Stomach (tissue), 8 donors: ENCODE measurements at regions not wholly inside any gene's neighbourhood (a gene's known extent, or its start where the extent isn't known, plus 50 kb on each side); places are given as distances from the start of the nearest gene placed in this dataset.

ENCODE experiments used
- DNase-seq, 2 donors: peaks; one replicate each; pipeline versions ENCODE4 v3.0.0 to v3.0.0-alpha.2; 2013 to 2019
- H3K27ac ChIP-seq, 5 donors: fragments of 200-600 bp in 4 of 5; sonication (generic) in 4 of 5; one replicate each; pipeline ENCODE4 v1.5.1; 2013 to 2019; ENCODE audit warnings: mild to moderate bottlenecking in 1 of 5, moderate library complexity in 1 of 5
- H3K27me3 ChIP-seq, 3 donors: fragments of 200-600 bp; sonication (generic); one replicate each; pipeline ENCODE4 v1.5.1; 2017 to 2019; ENCODE audit warnings: mixed run types in 1 of 3
- H3K36me3 ChIP-seq, 4 donors: fragments of 200-600 bp; sonication (generic); 1 replicate in 3 of 4; 2 replicates in 1 of 4; pipeline ENCODE4 v1.5.1; 2016 to 2019
- H3K4me1 ChIP-seq, 4 donors: fragments of 200-600 bp; sonication (generic); one replicate each; pipeline ENCODE4 v1.5.1; 2016 to 2019
- H3K4me3 ChIP-seq, 4 donors: fragments of 200-600 bp; sonication (generic) in 3 of 4; one replicate each; pipeline ENCODE4 v1.5.1; 2016 to 2019; ENCODE audit warnings: mild to moderate bottlenecking in 1 of 4
- H3K9me3 ChIP-seq, 4 donors: fragments of 200-600 bp; sonication (generic); one replicate each; pipeline ENCODE4 v1.5.1; 2016 to 2019
- EP300 ChIP-seq: sonication (generic); formaldehyde crosslinking; IDR thresholded peaks from one replicate; pipeline ENCODE4 v1.6.1; 2017; ENCODE audit warnings: antibody characterized with exemption
- POLR2A ChIP-seq, 4 donors: fragments of 450-650 bp; IDR thresholded peaks; one replicate each; pipeline ENCODE4 v1.6.1; 2016; ENCODE audit warnings: antibody characterized with exemption in 4 of 4, control low read depth in 2 of 4, mild to moderate bottlenecking in 1 of 4, moderate library complexity in 1 of 4
- POLR2AphosphoS5 ChIP-seq, 3 donors: sonication (generic); formaldehyde crosslinking; IDR thresholded peaks; one replicate each; pipeline ENCODE4 v1.6.1; 2016; ENCODE audit warnings: antibody characterized with exemption in 3 of 3
- WGBS, 5 donors: extraction: QIAGEN DNeasy Blood & Tissue Kit in 3 of 5; methylation state at CpG; one replicate each; pipeline versions ENCODE4 v1.1.5 to v1.1.7; 2013 to 2018; 5-methylcytosine and 5-hydroxymethylcytosine counted together
- intact Hi-C: fragments of 100-400 bp; cut with DNase I; formaldehyde crosslinking; loops from one replicate; pipeline ENCODE4 v1.15.1; 2023; ENCODE audit warnings: low total_unique reads
- TF ChIP-seq, protein P1 (sequence below), 7 experiments: fragments of 450-650 bp in 4 of 7; fragments of 200-600 bp in 3 of 7; sonication (generic) in 3 of 7; IDR thresholded peaks; one replicate each; pipeline ENCODE4 v1.5.1; 2016 to 2019; ENCODE audit warnings: antibody characterized with exemption in 7 of 7, control low read depth in 2 of 7, mild to moderate bottlenecking in 1 of 7
- donor health status: healthy with polysubstance abuse.
- donor health status: Bipolar disorder and iron deficiency.
- donor health status: healthy.

DNA sequence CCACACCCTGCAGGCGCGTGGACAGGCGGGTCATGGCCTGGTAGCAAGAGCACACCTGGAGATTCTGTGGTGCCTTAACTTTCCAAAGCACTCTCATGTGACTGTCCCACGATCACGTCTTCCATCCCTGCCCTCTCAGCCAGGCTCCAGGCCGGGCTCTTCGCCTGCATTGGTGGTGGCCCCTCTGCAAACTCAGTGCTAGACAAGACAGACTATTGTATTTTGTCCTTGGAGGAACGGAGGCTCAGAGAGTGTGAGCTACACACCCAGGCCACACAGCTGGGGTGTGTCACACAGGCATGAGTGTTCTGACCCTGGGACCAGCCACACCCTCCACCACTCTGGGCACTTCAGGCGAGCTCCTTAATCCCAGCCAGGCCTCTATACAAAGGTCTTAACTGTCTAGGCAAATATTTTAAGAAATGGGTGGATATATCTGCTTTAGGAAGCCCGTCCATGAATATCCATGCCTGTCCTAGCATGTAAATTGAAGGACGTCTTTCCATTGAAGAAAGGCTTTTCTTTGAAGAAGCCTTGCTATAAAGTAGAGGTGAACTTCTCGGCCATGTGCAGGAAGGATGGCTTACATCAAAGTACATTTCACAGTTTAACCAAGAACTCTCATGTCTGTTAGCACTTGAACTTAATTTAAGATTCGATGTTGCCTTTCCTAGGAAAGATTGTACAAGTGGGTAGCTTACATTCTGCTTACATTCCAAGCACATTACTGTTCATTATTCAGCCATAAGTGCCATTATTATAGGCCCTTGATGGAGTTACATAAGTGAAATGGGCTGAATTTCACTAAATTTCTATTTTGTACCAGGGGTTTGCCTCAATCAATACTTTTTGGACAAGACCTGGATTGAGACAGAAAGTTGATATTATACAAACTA is 263.9 kb downstream of the DLL1 start:
- Histone ChIP-seq H3K9me3 (no peaks in the 10 kb centered on the region), H3K27me3 (peaks cover 0 to 16% (median 8%) of the 10 kb centered on the region in 3 donors), H3K27ac (peak overlapping the region in 3 of 5 donors; percentile 53 to 75 (median 53)), H3K4me1 (peaks cover 19 to 75% (median 44%) of the 10 kb centered on the region in 4 donors), H3K36me3 (no peaks in the 10 kb centered on the region), H3K4me3 (no peak overlapping the region)
- 51 to 81% (median 61%) methylated on average over 11 to 13 of the region's 13 CpGs for WGBS, 5 donors
- TF ChIP-seq EP300 (no peak), POLR2A (IDR thresholded peaks at IDR 0.05) (no peak), POLR2AphosphoS5 (IDR thresholded peaks at IDR 0.05) (no peak)
- TF ChIP-seq, protein P1, sequence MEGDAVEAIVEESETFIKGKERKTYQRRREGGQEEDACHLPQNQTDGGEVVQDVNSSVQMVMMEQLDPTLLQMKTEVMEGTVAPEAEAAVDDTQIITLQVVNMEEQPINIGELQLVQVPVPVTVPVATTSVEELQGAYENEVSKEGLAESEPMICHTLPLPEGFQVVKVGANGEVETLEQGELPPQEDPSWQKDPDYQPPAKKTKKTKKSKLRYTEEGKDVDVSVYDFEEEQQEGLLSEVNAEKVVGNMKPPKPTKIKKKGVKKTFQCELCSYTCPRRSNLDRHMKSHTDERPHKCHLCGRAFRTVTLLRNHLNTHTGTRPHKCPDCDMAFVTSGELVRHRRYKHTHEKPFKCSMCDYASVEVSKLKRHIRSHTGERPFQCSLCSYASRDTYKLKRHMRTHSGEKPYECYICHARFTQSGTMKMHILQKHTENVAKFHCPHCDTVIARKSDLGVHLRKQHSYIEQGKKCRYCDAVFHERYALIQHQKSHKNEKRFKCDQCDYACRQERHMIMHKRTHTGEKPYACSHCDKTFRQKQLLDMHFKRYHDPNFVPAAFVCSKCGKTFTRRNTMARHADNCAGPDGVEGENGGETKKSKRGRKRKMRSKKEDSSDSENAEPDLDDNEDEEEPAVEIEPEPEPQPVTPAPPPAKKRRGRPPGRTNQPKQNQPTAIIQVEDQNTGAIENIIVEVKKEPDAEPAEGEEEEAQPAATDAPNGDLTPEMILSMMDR (IDR thresholded peaks at IDR 0.05): no peak
- intact Hi-C loops: no loop called here
- no peak for DNase-seq

DNA sequence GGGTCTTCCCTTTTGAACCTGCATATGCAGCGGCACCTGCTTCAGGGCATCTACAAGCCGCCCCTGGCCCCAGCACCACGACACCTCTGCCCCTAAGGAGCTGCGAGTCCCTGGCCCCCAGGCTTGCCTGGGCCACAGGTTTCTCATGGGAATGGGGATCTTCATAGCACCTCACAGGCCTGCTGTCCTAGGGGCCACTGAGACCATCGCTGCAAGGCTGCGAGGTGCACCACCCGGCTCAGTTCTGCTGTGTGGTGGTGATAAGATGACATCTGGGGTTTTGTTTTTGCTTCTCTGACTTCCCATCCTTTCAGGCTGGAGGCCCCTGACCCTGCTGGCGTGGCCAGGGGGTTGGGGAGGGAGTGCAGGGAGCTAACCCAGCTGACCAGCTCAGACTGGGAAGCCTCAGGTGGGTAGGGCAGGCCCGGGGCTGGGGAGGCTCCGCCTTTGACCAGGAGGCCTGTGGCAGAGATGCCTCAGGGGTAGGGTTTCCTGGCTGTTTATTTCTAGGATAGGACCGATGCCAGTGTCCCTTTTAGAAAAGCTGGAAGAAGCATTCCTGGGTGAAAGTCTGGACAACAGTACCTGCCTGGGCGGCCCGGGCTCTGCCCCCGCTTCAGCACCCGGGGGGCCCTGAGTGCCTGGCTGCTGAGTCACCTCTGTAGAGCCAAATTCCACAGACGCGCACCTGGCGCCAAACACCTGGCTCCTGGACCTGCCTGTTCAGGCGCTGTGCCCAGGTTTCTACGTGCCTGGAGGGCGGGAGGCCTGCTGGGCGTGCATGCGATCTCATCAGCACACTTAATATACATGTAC is 264.7 kb downstream of the DLL1 start:
- no peaks in the 10 kb centered on the region for H3K9me3 ChIP-seq
- peaks cover 16 to 67% (median 39%) of the 10 kb centered on the region in 4 donors for H3K4me1 ChIP-seq
- 46 to 75% (median 57%) methylated on average over 16 to 23 of the region's 23 CpGs for WGBS, 5 donors
- TF ChIP-seq POLR2A (IDR thresholded peaks at IDR 0.05) (no peak), POLR2AphosphoS5 (IDR thresholded peaks at IDR 0.05) (peak; percentile 12 to 76 (median 25)), EP300 (no peak)
- TF ChIP-seq, protein P1 (IDR thresholded peaks at IDR 0.05): no peak
- intact Hi-C loops: no loop called here
- H3K27me3 ChIP-seq: peaks cover 0 to 16% (median 8%) of the 10 kb centered on the region in 3 donors
- H3K36me3 ChIP-seq: no peaks in the 10 kb centered on the region
- H3K27ac ChIP-seq: peak overlapping the region in 3 of 5 donors; percentile 53 to 75 (median 53)
- peak; percentile 85 to 93 for DNase-seq
- H3K4me3 ChIP-seq: no peak overlapping the region

DNA sequence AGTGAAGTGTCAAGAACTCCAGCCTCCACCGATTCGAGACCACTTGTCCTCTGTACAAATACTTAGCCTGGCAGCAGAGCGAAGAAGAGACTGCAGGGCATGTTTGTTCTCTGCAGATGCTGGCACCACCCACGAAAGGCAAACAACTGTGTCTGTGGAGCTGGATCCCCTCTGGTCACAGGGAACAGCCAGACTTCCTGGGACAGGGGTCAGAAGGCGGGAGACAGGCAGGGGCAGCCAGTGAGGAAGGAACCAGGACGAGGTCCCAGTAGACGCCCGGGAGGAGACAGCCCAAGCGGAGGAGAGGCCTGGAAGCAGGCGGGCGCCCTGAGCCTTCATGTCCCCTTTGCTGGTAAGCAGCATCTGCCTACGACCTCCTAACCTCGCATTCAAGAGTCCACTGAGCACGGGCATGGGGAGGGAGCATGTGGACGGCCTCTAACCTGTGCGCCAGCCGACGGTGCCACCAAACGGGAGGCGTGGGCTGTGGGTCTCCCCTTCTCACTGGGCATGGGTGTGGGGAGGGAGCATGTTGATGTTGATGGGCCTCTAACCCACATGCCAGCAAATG is 265.5 kb downstream of the DLL1 start:
- Histone ChIP-seq H3K36me3 (no peaks in the 10 kb centered on the region), H3K4me3 (no peak overlapping the region), H3K27me3 (peaks cover 0 to 16% (median 8%) of the 10 kb centered on the region in 3 donors), H3K27ac (peak overlapping the region in 2 of 5 donors; percentile 22 to 75), H3K9me3 (no peaks in the 10 kb centered on the region), H3K4me1 (peaks cover 9 to 60% (median 32%) of the 10 kb centered on the region in 4 donors)
- WGBS, 5 donors: 72 to 81% (median 79%) methylated on average over 17 to 20 of the region's 20 CpGs
- DNase-seq: peak in 1 of 2 donors; percentile 24
- intact Hi-C loops: no loop called here
- TF ChIP-seq POLR2AphosphoS5 (IDR thresholded peaks at IDR 0.05) (no peak), EP300 (no peak), POLR2A (IDR thresholded peaks at IDR 0.05) (no peak)
- TF ChIP-seq, protein P1 (IDR thresholded peaks at IDR 0.05): no peak

DNA sequence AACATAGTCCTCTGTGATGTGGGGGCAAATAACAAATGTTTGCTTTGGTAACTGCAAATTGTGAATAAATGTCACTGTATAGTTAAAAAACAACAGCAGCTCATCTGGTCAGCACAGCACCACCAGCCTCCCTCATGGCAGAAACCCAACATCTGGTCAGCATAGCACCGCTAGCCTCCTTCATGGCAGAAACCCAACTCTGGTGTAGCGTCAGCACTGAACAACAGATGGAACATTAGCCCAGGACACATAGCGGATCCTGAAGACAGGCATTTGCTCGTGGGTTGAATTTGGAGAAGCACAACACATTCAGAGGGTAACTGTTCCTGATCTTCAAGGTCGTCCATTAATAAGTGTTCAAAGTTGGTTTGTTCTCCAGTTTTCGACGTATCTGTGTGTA is 265.9 kb downstream of the DLL1 start:
- no peak overlapping the region for H3K4me3 ChIP-seq
- H3K36me3 ChIP-seq: no peaks in the 10 kb centered on the region
- 38 to 55% (median 48%) methylated on average over 7 of the region's 7 CpGs for WGBS, 5 donors
- no peaks in the 10 kb centered on the region for H3K9me3 ChIP-seq
- no peak for TF ChIP-seq EP300
- TF ChIP-seq POLR2AphosphoS5 (IDR thresholded peaks at IDR 0.05): peak; percentile 37 to 83 (median 55)
- no peak for TF ChIP-seq POLR2A (IDR thresholded peaks at IDR 0.05)
- TF ChIP-seq, protein P1 (IDR thresholded peaks at IDR 0.05): no peak
- DNase-seq: peak; percentile 47 to 90
- H3K4me1 ChIP-seq: peaks cover 8 to 55% (median 28%) of the 10 kb centered on the region in 4 donors
- intact Hi-C loops: no loop called here
- peaks cover 0 to 16% (median 8%) of the 10 kb centered on the region in 3 donors for H3K27me3 ChIP-seq
- peak overlapping the region in 2 of 5 donors; percentile 22 to 75 for H3K27ac ChIP-seq
